ENCODE measurements at regions not wholly inside any gene's neighbourhood (a gene's known extent, or its start where the extent isn't known, plus 50 kb on each side); places are given as distances from the start of the nearest gene placed in this dataset.

DNA sequence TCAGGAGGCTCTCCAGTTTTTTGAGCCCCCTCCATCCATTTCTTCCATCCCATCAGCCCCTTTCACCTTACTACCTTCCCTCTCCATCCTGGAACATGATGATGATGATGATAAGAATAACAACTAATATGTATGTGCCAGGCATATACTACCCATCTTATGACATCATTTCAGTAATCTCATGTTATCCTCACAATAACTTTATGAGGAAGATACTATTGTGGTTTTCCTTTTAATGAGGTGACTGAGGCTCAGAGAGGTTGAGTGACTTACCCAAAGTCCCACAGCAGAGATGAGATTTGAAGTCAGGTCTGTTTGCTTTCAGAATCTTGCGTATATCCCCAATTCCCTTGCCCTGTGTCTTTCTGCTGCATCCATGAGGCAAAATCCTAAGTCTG, 55.1 kb downstream of the RTL9 start:
- 81 to 100% (median 92%) methylated on average over 1 of the region's 1 CpG for WGBS, 5 donors
- Histone ChIP-seq H3K36me3 (no peaks in the 10 kb centered on the region), H3K4me3 (no peak overlapping the region), H3K27ac (no peak overlapping the region), H3K27me3 (peaks cover 0 to 10% (median 0%) of the 10 kb centered on the region in 3 donors), H3K4me1 (peaks cover 0 to 11% (median 6%) of the 10 kb centered on the region in 4 donors), H3K9me3 (no peaks in the 10 kb centered on the region)
- intact Hi-C loops (cut with DNase I; ENCODE audit: low total_unique reads), result loop anchor here (5.0 kb wide), 1 partner anchor 251 kb away; no protein-coding TSS in a partner anchor
- DNase-seq, result no peak
- no peak for TF ChIP-seq POLR2AphosphoS5 (IDR thresholded peaks at IDR 0.05)
- no peak for TF ChIP-seq EP300 (IDR thresholded peaks at IDR 0.05)
- TF ChIP-seq, protein P1, sequence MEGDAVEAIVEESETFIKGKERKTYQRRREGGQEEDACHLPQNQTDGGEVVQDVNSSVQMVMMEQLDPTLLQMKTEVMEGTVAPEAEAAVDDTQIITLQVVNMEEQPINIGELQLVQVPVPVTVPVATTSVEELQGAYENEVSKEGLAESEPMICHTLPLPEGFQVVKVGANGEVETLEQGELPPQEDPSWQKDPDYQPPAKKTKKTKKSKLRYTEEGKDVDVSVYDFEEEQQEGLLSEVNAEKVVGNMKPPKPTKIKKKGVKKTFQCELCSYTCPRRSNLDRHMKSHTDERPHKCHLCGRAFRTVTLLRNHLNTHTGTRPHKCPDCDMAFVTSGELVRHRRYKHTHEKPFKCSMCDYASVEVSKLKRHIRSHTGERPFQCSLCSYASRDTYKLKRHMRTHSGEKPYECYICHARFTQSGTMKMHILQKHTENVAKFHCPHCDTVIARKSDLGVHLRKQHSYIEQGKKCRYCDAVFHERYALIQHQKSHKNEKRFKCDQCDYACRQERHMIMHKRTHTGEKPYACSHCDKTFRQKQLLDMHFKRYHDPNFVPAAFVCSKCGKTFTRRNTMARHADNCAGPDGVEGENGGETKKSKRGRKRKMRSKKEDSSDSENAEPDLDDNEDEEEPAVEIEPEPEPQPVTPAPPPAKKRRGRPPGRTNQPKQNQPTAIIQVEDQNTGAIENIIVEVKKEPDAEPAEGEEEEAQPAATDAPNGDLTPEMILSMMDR (IDR thresholded peaks at IDR 0.05), result no peak
- no peak for TF ChIP-seq POLR2A (IDR thresholded peaks at IDR 0.05)

DNA sequence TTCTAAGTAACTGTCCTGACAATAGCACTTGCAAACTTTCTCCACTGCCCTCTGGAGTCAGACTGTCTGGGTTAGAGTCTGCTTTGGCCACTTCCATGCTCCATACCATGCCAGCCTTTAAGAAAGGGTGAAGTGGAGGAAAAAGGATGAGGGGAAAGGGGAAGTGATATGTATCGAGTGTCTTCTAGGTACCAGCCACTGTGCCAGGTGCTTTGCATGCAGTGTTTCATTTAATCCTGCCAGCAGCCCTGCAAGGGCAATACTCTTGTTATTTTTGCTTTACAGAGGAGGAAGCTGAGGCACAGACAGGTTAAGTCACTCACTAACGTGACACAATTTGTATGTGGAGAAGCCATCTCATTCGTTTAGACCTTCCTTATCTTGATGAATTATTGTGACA, 55.6 kb downstream of the RTL9 start:
- no peak for DNase-seq
- Histone ChIP-seq H3K27ac (no peak overlapping the region), H3K27me3 (peaks cover 0 to 11% (median 0%) of the 10 kb centered on the region in 3 donors), H3K4me1 (peaks cover 0 to 17% (median 6%) of the 10 kb centered on the region in 4 donors), H3K9me3 (no peaks in the 10 kb centered on the region), H3K36me3 (no peaks in the 10 kb centered on the region), H3K4me3 (no peak overlapping the region)
- WGBS, 5 donors, result 36 to 64% (median 45%) methylated on average over 3 of the region's 3 CpGs
- TF ChIP-seq POLR2A (IDR thresholded peaks at IDR 0.05) (no peak), POLR2AphosphoS5 (IDR thresholded peaks at IDR 0.05) (no peak), EP300 (IDR thresholded peaks at IDR 0.05) (no peak)
- TF ChIP-seq, protein P1 (IDR thresholded peaks at IDR 0.05), result no peak
- intact Hi-C loops (cut with DNase I; ENCODE audit: low total_unique reads), result loop anchor here (5.0 kb wide), 1 partner anchor 252 kb away; no protein-coding TSS in a partner anchor

DNA sequence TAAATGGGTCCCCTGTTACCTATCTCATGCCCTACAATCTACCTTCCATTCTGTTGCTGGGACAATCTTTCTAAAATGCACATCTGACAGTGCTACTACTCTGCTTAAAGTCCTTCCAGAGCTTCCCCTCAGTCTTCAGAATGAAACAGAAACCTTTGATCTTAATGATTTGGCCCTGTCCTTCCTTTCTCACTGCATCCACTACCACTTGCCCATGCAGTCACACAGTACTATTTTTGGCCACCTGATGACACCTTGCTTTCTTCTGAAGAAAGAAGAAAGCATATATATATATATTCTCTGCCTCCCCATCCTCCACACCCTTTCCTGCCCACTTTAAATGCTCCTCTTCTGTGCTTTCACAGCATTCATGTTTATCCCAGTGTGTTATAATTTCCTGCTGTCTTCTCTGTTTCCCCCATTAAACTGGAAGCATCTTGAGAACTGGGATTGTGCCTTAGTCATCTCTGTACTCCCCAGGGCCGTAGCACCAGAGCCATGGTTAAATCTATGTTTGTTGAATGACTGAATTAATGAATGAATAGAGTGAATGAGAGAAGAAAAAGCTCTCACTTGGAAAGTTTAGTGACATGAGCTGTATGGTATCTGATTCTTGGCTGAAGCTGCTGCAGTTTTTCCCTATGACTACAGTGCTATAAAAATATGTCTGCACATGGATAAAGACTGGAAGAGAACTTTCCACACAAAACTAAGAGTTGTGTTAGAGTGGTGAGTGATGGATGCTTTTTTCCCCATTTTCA, 56.2 kb downstream of the RTL9 start:
- WGBS, 5 donors, result 42 to 67% (median 54%) methylated on average over 1 of the region's 1 CpG
- H3K27me3 ChIP-seq, result peaks cover 0 to 11% (median 0%) of the 10 kb centered on the region in 3 donors
- no peaks in the 10 kb centered on the region for H3K36me3 ChIP-seq
- H3K9me3 ChIP-seq, result no peaks in the 10 kb centered on the region
- H3K4me1 ChIP-seq, result peaks cover 0 to 21% (median 7%) of the 10 kb centered on the region in 4 donors
- H3K4me3 ChIP-seq, result no peak overlapping the region
- TF ChIP-seq POLR2A (IDR thresholded peaks at IDR 0.05) (no peak), POLR2AphosphoS5 (IDR thresholded peaks at IDR 0.05) (no peak), EP300 (IDR thresholded peaks at IDR 0.05) (no peak)
- no peak for DNase-seq
- intact Hi-C loops (cut with DNase I; ENCODE audit: low total_unique reads), result loop anchor here (5.0 kb wide), 1 partner anchor 253 kb away; no protein-coding TSS in a partner anchor
- peak overlapping the region in 1 of 5 donors; percentile 9 for H3K27ac ChIP-seq

DNA sequence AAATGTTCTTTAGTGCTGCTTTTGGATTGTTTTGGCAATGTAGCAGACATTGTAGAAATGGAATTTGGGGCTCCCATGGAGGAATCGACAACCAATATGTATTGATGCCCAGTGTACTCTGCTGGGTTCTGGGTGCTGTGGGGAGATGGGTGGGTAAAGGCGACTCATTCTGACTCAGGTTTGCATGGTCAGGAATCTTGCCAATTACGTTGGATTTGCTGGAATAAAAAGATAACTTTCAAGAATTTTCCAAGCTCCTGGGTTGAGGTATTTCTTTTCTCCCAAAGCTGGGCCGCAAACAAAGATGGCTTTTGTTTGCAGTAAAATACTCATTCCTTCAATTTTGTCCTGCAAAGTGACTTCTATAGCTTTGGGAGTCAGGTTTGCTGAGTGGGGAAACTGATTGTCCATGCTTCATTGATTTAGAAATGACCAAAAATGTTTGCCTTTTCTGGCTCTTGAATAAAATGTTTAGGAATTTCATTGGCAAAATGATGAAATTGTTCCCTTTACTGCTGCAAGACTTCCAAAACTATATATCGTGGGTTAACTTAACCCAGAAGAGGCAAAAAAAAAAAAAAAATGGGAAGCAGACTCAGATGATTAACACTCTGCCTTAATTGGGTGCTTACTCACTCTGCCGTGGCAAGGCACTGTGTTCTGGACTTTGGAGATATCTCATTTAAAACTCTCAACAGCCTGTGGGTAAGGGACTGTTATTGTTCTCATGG, 57.0 kb downstream of the RTL9 start:
- intact Hi-C loops (cut with DNase I; ENCODE audit: low total_unique reads), result no loop called here
- no peak overlapping the region for H3K27ac ChIP-seq
- H3K27me3 ChIP-seq, result peaks cover 0 to 11% (median 0%) of the 10 kb centered on the region in 3 donors
- H3K4me1 ChIP-seq, result peaks cover 0 to 28% (median 11%) of the 10 kb centered on the region in 4 donors
- H3K9me3 ChIP-seq, result no peaks in the 10 kb centered on the region
- no peak for DNase-seq
- TF ChIP-seq POLR2A (IDR thresholded peaks at IDR 0.05) (no peak), EP300 (IDR thresholded peaks at IDR 0.05) (no peak), POLR2AphosphoS5 (IDR thresholded peaks at IDR 0.05) (no peak)
- TF ChIP-seq, protein P1 (IDR thresholded peaks at IDR 0.05), result no peak
- H3K4me3 ChIP-seq, result no peak overlapping the region
- H3K36me3 ChIP-seq, result no peaks in the 10 kb centered on the region
- 66 to 76% (median 71%) methylated on average over 6 of the region's 6 CpGs for WGBS, 5 donors
